ENCODE measurements at regions not wholly inside any gene's neighbourhood (a gene's known extent, or its start where the extent isn't known, plus 50 kb on each side); places are given as distances from the start of the nearest gene placed in this dataset.

GRCh38 chr3:110301781-110302180 is 769.8 kb upstream of the NECTIN3 start:
- no peak for TF ChIP-seq CTCF (IDR thresholded peaks at IDR 0.05; ENCODE audit: insufficient read depth, low read length, severe bottlenecking)
- H3K4me3 ChIP-seq (ENCODE audit: low read depth, low read length): no peak overlapping the region
- FAIRE-seq (no peak), DNase-seq (ENCODE audit: low read depth) (no peak)
- no peaks in the 10 kb centered on the region for H3K36me3 ChIP-seq (ENCODE audit: control insufficient read depth, insufficient read depth, low read length)
- H3K27me3 ChIP-seq (ENCODE audit: control insufficient read depth, insufficient read depth, low read length): no peaks in the 10 kb centered on the region

- Histone ChIP-seq H3K27me3 (ENCODE audit: control insufficient read depth, insufficient read depth, low read length) (no peaks in the 10 kb centered on the region), H3K4me3 (ENCODE audit: low read depth, low read length) (no peak overlapping the region), H3K36me3 (ENCODE audit: control insufficient read depth, insufficient read depth, low read length) (no peaks in the 10 kb centered on the region)
- TF ChIP-seq CTCF (IDR thresholded peaks at IDR 0.05; ENCODE audit: insufficient read depth, low read length, severe bottlenecking): no peak
- DNase-seq (ENCODE audit: low read depth) (no peak), FAIRE-seq (no peak)
These were observed 764.4 kb upstream of the NECTIN3 start for GRCh38 chr3:110307065-110307809.

- DNase-seq (ENCODE audit: low read depth) (no peak), FAIRE-seq (no peak)
- Histone ChIP-seq H3K4me3 (ENCODE audit: low read depth, low read length) (no peak overlapping the region), H3K27me3 (ENCODE audit: control insufficient read depth, insufficient read depth, low read length) (no peaks in the 10 kb centered on the region), H3K36me3 (ENCODE audit: control insufficient read depth, insufficient read depth, low read length) (no peaks in the 10 kb centered on the region)
- TF ChIP-seq CTCF (IDR thresholded peaks at IDR 0.05; ENCODE audit: insufficient read depth, low read length, severe bottlenecking): no peak
These were observed 760.1 kb upstream of the NECTIN3 start for GRCh38 chr3:110311541-110311940.

GRCh38 chr3:110314512-110315114 is 757.0 kb upstream of the NECTIN3 start:
- H3K4me3 ChIP-seq (ENCODE audit: low read depth, low read length): no peak overlapping the region
- no peaks in the 10 kb centered on the region for H3K36me3 ChIP-seq (ENCODE audit: control insufficient read depth, insufficient read depth, low read length)
- FAIRE-seq: no peak
- TF ChIP-seq CTCF (IDR thresholded peaks at IDR 0.05; ENCODE audit: insufficient read depth, low read length, severe bottlenecking): peak; percentile 83
- peak; percentile 60 for DNase-seq (ENCODE audit: low read depth)
- no peaks in the 10 kb centered on the region for H3K27me3 ChIP-seq (ENCODE audit: control insufficient read depth, insufficient read depth, low read length)

- no peak for FAIRE-seq
- TF ChIP-seq CTCF (IDR thresholded peaks at IDR 0.05; ENCODE audit: insufficient read depth, low read length, severe bottlenecking): no peak
- peak; percentile 44 for DNase-seq (ENCODE audit: low read depth)
These were observed 753.5 kb upstream of the NECTIN3 start for GRCh38 chr3:110318108-110318507.

More at GRCh38 chr3:110318108-110318507, 753.5 kb upstream of the NECTIN3 start:
- no peaks in the 10 kb centered on the region for H3K36me3 ChIP-seq (ENCODE audit: control insufficient read depth, insufficient read depth, low read length)
- no peaks in the 10 kb centered on the region for H3K27me3 ChIP-seq (ENCODE audit: control insufficient read depth, insufficient read depth, low read length)
- no peak overlapping the region for H3K4me3 ChIP-seq (ENCODE audit: low read depth, low read length)

All from bronchial epithelial cell (primary cell).